H1 (cell line): ENCODE measurements at regions not wholly inside any gene's neighbourhood (a gene's known extent, or its start where the extent isn't known, plus 50 kb on each side); places are given as distances from the start of the nearest gene placed in this dataset.

ENCODE experiments used
- CTCF ChIA-PET: fragments of 300-600 bp; sonication (Branson Sonifier 250); formaldehyde crosslinking; loops from one replicate; lab custom pipeline; 2021; ENCODE audit not compliant: partially characterized antibody; lab: Charles Lee
- POLR2A ChIA-PET: fragments of 300-600 bp; sonication (Branson Sonifier 250); formaldehyde crosslinking; loops from one replicate; lab custom pipeline; 2021; ENCODE audit warnings: inconsistent platforms; ENCODE audit not compliant: partially characterized antibody; lab: Charles Lee
- DNase-seq, 2 experiments: peaks; one replicate each; pipeline versions ENCODE4 v3.0.0 to v3.0.0-alpha.2; 2010 to 2022; ENCODE audit warnings: low spot score in 2 of 2, low read depth in 1 of 2, mixed read lengths in 1 of 2
- FAIRE-seq: peaks from 2 replicates; lab custom pipeline; 2011; peaks lifted over from hg19 to GRCh38; lab: Jason Lieb, UNC
- H2AFZ ChIP-seq: 2 replicates; pipeline ENCODE4 v1.8.1; 2012; ENCODE audit warnings: low read length, inconsistent platforms
- H2AK5ac ChIP-seq: 2 replicates; pipeline ENCODE4 v1.6.1; 2013; ENCODE audit warnings: low read depth, low read length
- H2BK120ac ChIP-seq: replicated peaks from 2 replicates; pipeline ENCODE3; 2013; ENCODE audit warnings: low read depth, low read length, inconsistent platforms
- H2BK12ac ChIP-seq: 2 replicates; pipeline ENCODE4 v1.6.1; 2013; ENCODE audit warnings: low read depth, low read length
- H2BK15ac ChIP-seq: 2 replicates; pipeline ENCODE4 v1.6.1; 2013; ENCODE audit warnings: low read length
- H2BK20ac ChIP-seq: 2 replicates; pipeline ENCODE4 v1.6.1; 2013; ENCODE audit warnings: low read length
- H2BK5ac ChIP-seq: 2 replicates; pipeline ENCODE4 v1.6.1; 2013; ENCODE audit warnings: low read depth, low read length
- H3K14ac ChIP-seq: 2 replicates; pipeline ENCODE4 v1.6.1; 2013; ENCODE audit warnings: inconsistent platforms; ENCODE audit not compliant: insufficient read length
- H3K18ac ChIP-seq: 2 replicates; pipeline ENCODE4 v1.6.1; 2013; ENCODE audit warnings: low read length; ENCODE audit errors: extremely low read depth
- H3K23ac ChIP-seq: 2 replicates; pipeline ENCODE4 v1.6.1; 2013; ENCODE audit warnings: inconsistent platforms; ENCODE audit not compliant: insufficient read length
- H3K23me2 ChIP-seq: 2 replicates; pipeline ENCODE4 v1.6.1; 2013; ENCODE audit warnings: low read depth, low read length
- H3K27ac ChIP-seq: 2 replicates; pipeline ENCODE4 v1.6.1; 2011; ENCODE audit warnings: low read depth, low read length, inconsistent platforms
- H3K27me3 ChIP-seq, 4 experiments: replicated peaks in 1 of 4; 1 replicate in 1 of 4; 2 replicates in 3 of 4; pipeline versions ENCODE4 v1.6.1 to v1.8.1; 2011 to 2013; ENCODE audit warnings: low read length in 3 of 4, mild to moderate bottlenecking in 3 of 4, inconsistent platforms in 2 of 4, mixed read lengths in 2 of 4, moderate library complexity in 1 of 4; ENCODE audit not compliant: control insufficient read depth in 3 of 4, insufficient read depth in 3 of 4; ENCODE audit errors: extremely low read depth in 1 of 4
- H3K36me3 ChIP-seq, 4 experiments: 2 replicates each; pipeline versions ENCODE4 v1.6.1 to v1.8.1; 2011 to 2013; ENCODE audit warnings: mild to moderate bottlenecking in 4 of 4, low read length in 3 of 4, moderate library complexity in 2 of 4, control low read depth in 1 of 4, inconsistent platforms in 1 of 4; ENCODE audit not compliant: insufficient read depth in 4 of 4, control insufficient read depth in 2 of 4
- H3K4ac ChIP-seq: replicated peaks from 2 replicates; pipeline ENCODE3; 2013; ENCODE audit warnings: low read length, low read depth, mixed read lengths, inconsistent platforms; ENCODE audit not compliant: insufficient read length
- H3K4me1 ChIP-seq, 4 experiments: replicated peaks in 1 of 4; 1 replicate in 1 of 4; 2 replicates in 3 of 4; pipeline versions ENCODE4 v1.6.1 to v1.8.1; 2011 to 2013; ENCODE audit warnings: low read length in 3 of 4, inconsistent platforms in 2 of 4, mixed read lengths in 1 of 4; ENCODE audit not compliant: insufficient read depth in 4 of 4, control insufficient read depth in 3 of 4
- H3K4me2 ChIP-seq, 2 experiments: 2 replicates each; pipeline versions ENCODE4 v1.6.1 to v1.8.1; 2011 to 2013; ENCODE audit warnings: low read depth in 2 of 2, low read length in 2 of 2, control low read depth in 1 of 2, inconsistent platforms in 1 of 2, mild to moderate bottlenecking in 1 of 2; ENCODE audit not compliant: insufficient read depth in 1 of 2
- H3K4me3 ChIP-seq, 4 experiments: fragments of 200-600, 300-600 bp in 1 of 4; sonication (generic), shearing (Covaris generic), sonication (Bioruptor Twin) in 1 of 4; 2 replicates each; pipeline versions ENCODE4 v1.5.1 to v1.8.1; 2011 to 2016; ENCODE audit warnings: low read length in 4 of 4, low read depth in 3 of 4, control low read depth in 2 of 4, inconsistent platforms in 2 of 4, mild to moderate bottlenecking in 2 of 4, mixed read lengths in 1 of 4, moderate library complexity in 1 of 4; ENCODE audit not compliant: insufficient read depth in 2 of 4; ENCODE audit errors: extremely low read depth in 1 of 4
- H3K56ac ChIP-seq: replicated peaks from 2 replicates; pipeline ENCODE3; 2013; ENCODE audit warnings: low read depth, mild to moderate bottlenecking, mixed read lengths, low read length, inconsistent platforms; ENCODE audit not compliant: insufficient read length
- H3K79me1 ChIP-seq: 2 replicates; pipeline ENCODE4 v1.6.1; 2013; ENCODE audit warnings: low read depth, low read length, control low read depth
- H3K79me2 ChIP-seq, 2 experiments: 2 replicates each; pipeline versions ENCODE4 v1.6.1 to v1.8.1; 2012 to 2013; ENCODE audit warnings: low read length in 2 of 2, mild to moderate bottlenecking in 2 of 2, inconsistent platforms in 1 of 2; ENCODE audit not compliant: insufficient read depth in 2 of 2, control insufficient read depth in 1 of 2
- H3K9ac ChIP-seq, 4 experiments: replicated peaks in 1 of 4; 1 replicate in 1 of 4; 2 replicates in 3 of 4; pipeline versions ENCODE4 v1.6.1 to v1.8.1; 2011 to 2013; ENCODE audit warnings: low read depth in 3 of 4, low read length in 3 of 4, control low read depth in 2 of 4, mild to moderate bottlenecking in 2 of 4, moderate library complexity in 2 of 4, inconsistent platforms in 1 of 4; ENCODE audit errors: extremely low read depth in 1 of 4
- H3K9me3 ChIP-seq, 2 experiments: 2 replicates each; pipeline versions ENCODE4 v1.6.1 to v1.8.1; 2012 to 2013; ENCODE audit warnings: mild to moderate bottlenecking in 2 of 2, moderate library complexity in 2 of 2, control low read depth in 1 of 2, inconsistent platforms in 1 of 2, low read depth in 1 of 2, low read length in 1 of 2, mixed read lengths in 1 of 2; ENCODE audit not compliant: insufficient read depth in 2 of 2
- H4K20me1 ChIP-seq, 2 experiments: replicated peaks in 1 of 2; 2 replicates each; pipeline versions ENCODE3 to v1.8.1; 2011 to 2013; ENCODE audit warnings: inconsistent platforms in 2 of 2, low read length in 2 of 2, mild to moderate bottlenecking in 1 of 2; ENCODE audit not compliant: insufficient read depth in 2 of 2, control insufficient read depth in 1 of 2
- H4K5ac ChIP-seq: 2 replicates; pipeline ENCODE4 v1.6.1; 2013; ENCODE audit warnings: low read length, low read depth, mixed read lengths, inconsistent platforms; ENCODE audit not compliant: insufficient read length
- H4K8ac ChIP-seq: 2 replicates; pipeline ENCODE4 v1.8.0; 2013; ENCODE audit warnings: mild to moderate bottlenecking, moderate library complexity, low read length, inconsistent platforms; ENCODE audit not compliant: insufficient read depth; ENCODE audit errors: extremely low read depth
- H4K91ac ChIP-seq: replicated peaks from 2 replicates; pipeline ENCODE3; 2013; ENCODE audit warnings: low read length, mixed read lengths, inconsistent platforms; ENCODE audit not compliant: insufficient read length
- BCL11A ChIP-seq, 2 experiments: IDR thresholded peaks; one replicate each; pipeline ENCODE4 v1.6.1; 2011; ENCODE audit warnings: low read depth in 2 of 2, low read length in 2 of 2, mild to moderate bottlenecking in 2 of 2
- CBX5 ChIP-seq: fragments of 300-800, 300-1000 bp; sonication (generic); IDR thresholded peaks from 2 replicates; pipeline ENCODE4 v1.7.1; 2016; ENCODE audit warnings: antibody characterized with exemption, low read length, low read depth
- CBX8 ChIP-seq: fragments of 300-800, 300-1000 bp; sonication (generic); IDR thresholded peaks from 2 replicates; pipeline ENCODE4 v1.7.1; 2016; ENCODE audit warnings: low read depth, low read length, borderline replicate concordance
- EZH2 ChIP-seq: fragments of 200-600 bp; sonication (generic); IDR thresholded peaks from 2 replicates; pipeline ENCODE4 v1.7.1; 2012; ENCODE audit warnings: low read depth, mild to moderate bottlenecking, moderate library complexity, low read length, inconsistent platforms; ENCODE audit not compliant: severe bottlenecking
- HDAC2 ChIP-seq, 2 experiments: fragments of 300-600 bp in 1 of 2; sonication (generic) in 1 of 2; IDR thresholded peaks; 2 replicates each; pipeline ENCODE4 v1.6.1; 2011 to 2012; ENCODE audit warnings: low read depth in 2 of 2, low read length in 2 of 2, mild to moderate bottlenecking in 2 of 2, moderate library complexity in 2 of 2, borderline replicate concordance in 1 of 2, inconsistent platforms in 1 of 2
- POLR2A ChIP-seq, 2 experiments: IDR thresholded peaks; 1 replicate in 1 of 2; 2 replicates in 1 of 2; pipeline ENCODE4 v1.6.1; 2011; ENCODE audit warnings: low read depth in 2 of 2, low read length in 2 of 2, mild to moderate bottlenecking in 2 of 2; ENCODE audit errors: control extremely low read depth in 1 of 2
- SAP30 ChIP-seq: fragments of 300-600 bp; sonication (generic); IDR thresholded peaks from 2 replicates; pipeline ENCODE4 v1.7.1; 2012; ENCODE audit warnings: low read length, moderate library complexity, mild to moderate bottlenecking, inconsistent platforms; ENCODE audit not compliant: insufficient read depth, insufficient replicate concordance
- USF2 ChIP-seq: IDR thresholded peaks from 2 replicates; pipeline ENCODE4 v1.6.1; 2011; ENCODE audit warnings: low read length, improper control_type of control experiment
- WGBS, 2 experiments: shearing (Covaris generic) in 1 of 2; methylation state at CpG; one replicate each; pipeline versions ENCODE4 v1.1.6 to v1.1.7; 2013 to 2015; ENCODE audit warnings: low lambda C conversion rate in 2 of 2, mixed read lengths in 2 of 2, inconsistent platforms in 1 of 2, low coverage in 1 of 2, missing lambda C conversion rate in 1 of 2; ENCODE audit not compliant: insufficient replicate concordance in 2 of 2, insufficient coverage in 1 of 2, insufficient read length in 1 of 2; ENCODE audit errors: extremely low coverage in 1 of 2, missing lambda C conversion rate in 1 of 2; 5-methylcytosine and 5-hydroxymethylcytosine counted together
- TF ChIP-seq, protein P1 (sequence below): IDR thresholded peaks from 2 replicates; pipeline ENCODE4 v1.6.1; 2011; ENCODE audit warnings: low read depth, mild to moderate bottlenecking, low read length; ENCODE audit not compliant: insufficient read depth
- TF ChIP-seq, protein P2 (sequence below): IDR thresholded peaks from 2 replicates; pipeline ENCODE4 v1.6.1; 2012; ENCODE audit warnings: low read length, inconsistent platforms

DNA sequence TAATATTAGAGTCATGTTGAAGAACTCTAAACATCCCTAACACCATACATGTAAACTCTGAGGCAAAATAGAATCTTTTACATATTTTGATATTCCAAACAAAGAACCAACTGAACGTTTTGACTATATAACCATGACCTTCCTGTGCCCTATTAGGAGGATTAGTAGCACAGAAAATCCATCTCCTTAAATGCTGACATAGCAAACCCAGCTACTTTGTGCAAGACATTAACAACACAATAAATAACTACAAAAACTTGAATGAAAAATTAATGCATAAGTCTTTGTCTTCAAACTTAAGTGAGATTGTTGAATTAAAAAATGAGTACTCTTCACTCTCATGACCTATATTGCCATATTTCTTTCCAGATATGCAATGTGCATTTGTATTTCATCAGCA lies 450.0 kb upstream of the PDZRN3 start:
- ChIA-PET CTCF (no interaction called here), POLR2A (no interaction called here)
- Histone ChIP-seq H3K4ac (no peak overlapping the region), H3K18ac (no peak overlapping the region), H4K8ac (no peak overlapping the region), H3K14ac (no peak overlapping the region), H3K9me3 (no peaks in the 10 kb centered on the region), H2AK5ac (no peak overlapping the region), H2BK5ac (no peak overlapping the region), H3K4me1 (no peaks in the 10 kb centered on the region), H3K79me1 (no peaks in the 10 kb centered on the region), H3K4me3 (no peak overlapping the region), H4K5ac (no peak overlapping the region), H2BK20ac (no peak overlapping the region), H2BK15ac (no peak overlapping the region), H3K4me2 (no peak overlapping the region), H3K23me2 (no peaks in the 10 kb centered on the region; the same call in 1 of the 2 replicates), H4K20me1 (no peaks in the 10 kb centered on the region), H3K79me2 (no peaks in the 10 kb centered on the region), H3K27me3 (peaks cover 0 to 2% (median 0%) of the 10 kb centered on the region in 4 experiments; a peak in 1 of 7 replicates), H3K9ac (no peak overlapping the region), H2AFZ (no peak overlapping the region), H3K27ac (no peak overlapping the region), H2BK12ac (no peak overlapping the region), H2BK120ac (no peak overlapping the region), H3K56ac (no peak overlapping the region), H3K36me3 (no peaks in the 10 kb centered on the region), H3K23ac (no peak overlapping the region), H4K91ac (no peak overlapping the region)
- DNase-seq (no peak), FAIRE-seq (no peak)
- 74% methylated on average over 1 of the region's 1 CpG; no CpG with 5 or more reads in 1 of the 2 experiments for WGBS, 2 experiments
- TF ChIP-seq, protein P1, sequence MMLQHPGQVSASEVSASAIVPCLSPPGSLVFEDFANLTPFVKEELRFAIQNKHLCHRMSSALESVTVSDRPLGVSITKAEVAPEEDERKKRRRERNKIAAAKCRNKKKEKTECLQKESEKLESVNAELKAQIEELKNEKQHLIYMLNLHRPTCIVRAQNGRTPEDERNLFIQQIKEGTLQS, result no peak
- TF ChIP-seq EZH2 (no peak), HDAC2 (IDR thresholded peaks at IDR 0.05; ENCODE audit: borderline replicate concordance in 1 of 2, low read depth in 2 of 2, low read length in 2 of 2) (no peak), BCL11A (IDR thresholded peaks at IDR 0.05; ENCODE audit: low read depth in 2 of 2, low read length in 2 of 2) (no peak), USF2 (no peak), CBX5 (no peak), POLR2A (IDR thresholded peaks at IDR 0.05; ENCODE audit: control extremely low read depth in 1 of 2, low read depth in 2 of 2, low read length in 2 of 2) (no peak), CBX8 (no peak), SAP30 (no peak)
- TF ChIP-seq, protein P2, sequence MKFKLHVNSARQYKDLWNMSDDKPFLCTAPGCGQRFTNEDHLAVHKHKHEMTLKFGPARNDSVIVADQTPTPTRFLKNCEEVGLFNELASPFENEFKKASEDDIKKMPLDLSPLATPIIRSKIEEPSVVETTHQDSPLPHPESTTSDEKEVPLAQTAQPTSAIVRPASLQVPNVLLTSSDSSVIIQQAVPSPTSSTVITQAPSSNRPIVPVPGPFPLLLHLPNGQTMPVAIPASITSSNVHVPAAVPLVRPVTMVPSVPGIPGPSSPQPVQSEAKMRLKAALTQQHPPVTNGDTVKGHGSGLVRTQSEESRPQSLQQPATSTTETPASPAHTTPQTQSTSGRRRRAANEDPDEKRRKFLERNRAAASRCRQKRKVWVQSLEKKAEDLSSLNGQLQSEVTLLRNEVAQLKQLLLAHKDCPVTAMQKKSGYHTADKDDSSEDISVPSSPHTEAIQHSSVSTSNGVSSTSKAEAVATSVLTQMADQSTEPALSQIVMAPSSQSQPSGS, result no peak
